Liver (tissue), 8 donors: ENCODE measurements at regions not wholly inside any gene's neighbourhood (a gene's known extent, or its start where the extent isn't known, plus 50 kb on each side); places are given as distances from the start of the nearest gene placed in this dataset.

Experiments
- DNase-seq: peaks from one replicate; pipeline ENCODE4 v3.0.0-alpha.2; 2017; ENCODE audit warnings: low spot score
- H3K27ac ChIP-seq, 2 donors: one replicate each; pipeline ENCODE4 v1.7.0; 2013; ENCODE audit warnings: inconsistent platforms in 2 of 2, low read length in 2 of 2, control low read depth in 1 of 2, low read depth in 1 of 2, mild to moderate bottlenecking in 1 of 2
- H3K27me3 ChIP-seq, 4 donors: one replicate each; pipeline versions ENCODE4 v1.6.1 to v1.7.0; 2013; ENCODE audit warnings: low read length in 3 of 4, inconsistent platforms in 1 of 4, mild to moderate bottlenecking in 1 of 4, moderate library complexity in 1 of 4; ENCODE audit not compliant: control insufficient read depth in 4 of 4, insufficient read depth in 4 of 4
- H3K36me3 ChIP-seq, 4 donors: one replicate each; pipeline versions ENCODE4 v1.6.1 to v1.7.0; 2013; ENCODE audit warnings: low read length in 3 of 4, mild to moderate bottlenecking in 3 of 4, low read depth in 1 of 4, moderate library complexity in 1 of 4; ENCODE audit not compliant: control insufficient read depth in 4 of 4, insufficient read depth in 3 of 4
- H3K4me1 ChIP-seq, 4 donors: one replicate each; pipeline versions ENCODE4 v1.6.1 to v1.7.0; 2013; ENCODE audit warnings: low read length in 3 of 4, mild to moderate bottlenecking in 3 of 4, moderate library complexity in 1 of 4; ENCODE audit not compliant: control insufficient read depth in 4 of 4, insufficient read depth in 4 of 4
- H3K4me3 ChIP-seq, 3 donors: one replicate each; pipeline versions ENCODE4 v1.6.1 to v1.7.0; 2013; ENCODE audit warnings: low read length in 3 of 3, control low read depth in 1 of 3, low read depth in 1 of 3, mild to moderate bottlenecking in 1 of 3
- H3K9ac ChIP-seq, 2 donors: one replicate each; pipeline ENCODE4 v1.7.0; 2013; ENCODE audit warnings: low read length in 2 of 2, mild to moderate bottlenecking in 2 of 2, moderate library complexity in 2 of 2, control low read depth in 1 of 2, low read depth in 1 of 2
- H3K9me3 ChIP-seq, 4 donors: one replicate each; pipeline versions ENCODE4 v1.6.1 to v1.7.0; 2013; ENCODE audit warnings: low read length in 3 of 4; ENCODE audit not compliant: control insufficient read depth in 4 of 4
- CTCF ChIP-seq: fragments of 150-350 bp; IDR thresholded peaks from 2 replicates; pipeline ENCODE4 v1.5.1; 2017; ENCODE audit warnings: improper control_type of control experiment, low read depth, low read length; ENCODE audit not compliant: missing input control
- EGR1 ChIP-seq, 2 donors: IDR thresholded peaks; 2 replicates each; pipeline ENCODE4 v1.6.1; 2016 to 2018; ENCODE audit warnings: antibody characterized with exemption in 2 of 2, low read depth in 2 of 2
- FOXA2 ChIP-seq: IDR thresholded peaks from 2 replicates; pipeline ENCODE4 v1.6.1; 2016; ENCODE audit warnings: antibody characterized with exemption
- GABPA ChIP-seq, 2 donors: IDR thresholded peaks in 1 of 2; conservative IDR thresholded peaks in 1 of 2; 2 replicates each; pipeline ENCODE4 v1.6.1; 2016; ENCODE audit warnings: antibody characterized with exemption in 2 of 2, mild to moderate bottlenecking in 1 of 2, moderate library complexity in 1 of 2
- HNF4A ChIP-seq, 2 donors: conservative IDR thresholded peaks; 2 replicates each; pipeline ENCODE4 v1.6.1; 2016; ENCODE audit warnings: antibody characterized with exemption in 2 of 2, mild to moderate bottlenecking in 2 of 2
- HNF4G ChIP-seq: IDR thresholded peaks from 2 replicates; pipeline ENCODE4 v1.6.1; 2016; ENCODE audit warnings: antibody characterized with exemption
- JUND ChIP-seq, 2 donors: IDR thresholded peaks; 2 replicates each; pipeline ENCODE4 v1.6.1; 2016; ENCODE audit warnings: antibody characterized with exemption in 2 of 2
- REST ChIP-seq: IDR thresholded peaks from 2 replicates; pipeline ENCODE4 v1.6.1; 2016; ENCODE audit warnings: antibody characterized with exemption, mild to moderate bottlenecking
- RXRA ChIP-seq, 2 donors: IDR thresholded peaks; 2 replicates each; pipeline ENCODE4 v1.6.1; 2017 to 2018; ENCODE audit warnings: antibody characterized with exemption in 2 of 2, mild to moderate bottlenecking in 1 of 2
- YY1 ChIP-seq: IDR thresholded peaks from 2 replicates; pipeline ENCODE4 v1.6.1; 2016; ENCODE audit warnings: antibody characterized with exemption, mild to moderate bottlenecking
- WGBS: extraction: QIAGEN DNeasy Blood & Tissue Kit; methylation state at CpG from one replicate; pipeline ENCODE4 v1.1.7; 2013; 5-methylcytosine and 5-hydroxymethylcytosine counted together
- TF ChIP-seq, protein P1 (sequence below): IDR thresholded peaks from 2 replicates; pipeline ENCODE4 v1.6.1; 2016; ENCODE audit warnings: antibody characterized with exemption
- TF ChIP-seq, protein P2 (sequence below): IDR thresholded peaks from 2 replicates; pipeline ENCODE4 v1.6.1; 2016; ENCODE audit warnings: antibody characterized with exemption
- donor health status: healthy.
- donor health status: healthy.
- donor health status: healthy.
- donor health status: healthy.
- donor health status: healthy.

- H3K9me3 ChIP-seq: no peaks in the 10 kb centered on the region
- H3K27me3 ChIP-seq: peaks cover 0 to 7% (median 2%) of the 10 kb centered on the region in 4 donors
- H3K36me3 ChIP-seq: no peaks in the 10 kb centered on the region
- DNase-seq: no peak
- no peak overlapping the region for H3K4me3 ChIP-seq
- H3K9ac ChIP-seq: no peak overlapping the region
- WGBS: 69% methylated on average over 6 of the region's 6 CpGs
- TF ChIP-seq FOXA2 (no peak), GABPA (IDR thresholded peaks at IDR 0.05 in 1 of 2, conservative IDR thresholded peaks at IDR 0.05 in 1 of 2) (no peak), JUND (IDR thresholded peaks at IDR 0.05) (no peak), REST (no peak)
- no peak overlapping the region for H3K27ac ChIP-seq
- no peaks in the 10 kb centered on the region for H3K4me1 ChIP-seq
Observed at GRCh38 chr19:13621413-13621812, 115.1 kb upstream of the CACNA1A start.

DNA sequence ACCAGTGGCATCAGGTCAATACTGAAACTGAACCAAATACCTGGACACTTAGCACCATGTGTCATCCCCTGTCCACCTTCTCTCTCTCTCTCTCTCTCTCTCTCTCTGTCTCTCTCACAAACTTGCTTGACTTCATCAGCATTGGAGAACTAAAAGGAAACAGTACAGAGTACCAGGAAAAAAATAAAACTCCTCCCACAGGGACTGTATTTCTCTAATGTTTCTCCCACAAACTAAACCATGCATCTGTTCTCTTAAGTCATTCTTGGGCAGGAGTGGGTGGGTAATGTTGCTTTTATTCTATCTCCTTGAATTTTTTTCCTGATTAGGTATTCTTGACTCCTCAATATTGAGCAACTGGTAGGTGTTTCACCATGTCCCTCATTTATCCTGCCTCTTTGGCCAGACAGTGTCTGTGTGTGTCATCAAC, 112.9 kb upstream of the CACNA1A start:
- TF ChIP-seq HNF4G (no peak), RXRA (IDR thresholded peaks at IDR 0.05) (no peak), JUND (IDR thresholded peaks at IDR 0.05) (no peak), EGR1 (IDR thresholded peaks at IDR 0.05; ENCODE audit: low read depth in 2 of 2) (no peak), YY1 (no peak), HNF4A (conservative IDR thresholded peaks at IDR 0.05) (no peak), CTCF (no peak)
- TF ChIP-seq, protein P1, sequence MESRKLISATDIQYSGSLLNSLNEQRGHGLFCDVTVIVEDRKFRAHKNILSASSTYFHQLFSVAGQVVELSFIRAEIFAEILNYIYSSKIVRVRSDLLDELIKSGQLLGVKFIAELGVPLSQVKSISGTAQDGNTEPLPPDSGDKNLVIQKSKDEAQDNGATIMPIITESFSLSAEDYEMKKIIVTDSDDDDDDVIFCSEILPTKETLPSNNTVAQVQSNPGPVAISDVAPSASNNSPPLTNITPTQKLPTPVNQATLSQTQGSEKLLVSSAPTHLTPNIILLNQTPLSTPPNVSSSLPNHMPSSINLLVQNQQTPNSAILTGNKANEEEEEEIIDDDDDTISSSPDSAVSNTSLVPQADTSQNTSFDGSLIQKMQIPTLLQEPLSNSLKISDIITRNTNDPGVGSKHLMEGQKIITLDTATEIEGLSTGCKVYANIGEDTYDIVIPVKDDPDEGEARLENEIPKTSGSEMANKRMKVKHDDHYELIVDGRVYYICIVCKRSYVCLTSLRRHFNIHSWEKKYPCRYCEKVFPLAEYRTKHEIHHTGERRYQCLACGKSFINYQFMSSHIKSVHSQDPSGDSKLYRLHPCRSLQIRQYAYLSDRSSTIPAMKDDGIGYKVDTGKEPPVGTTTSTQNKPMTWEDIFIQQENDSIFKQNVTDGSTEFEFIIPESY: no peak
- TF ChIP-seq, protein P2, sequence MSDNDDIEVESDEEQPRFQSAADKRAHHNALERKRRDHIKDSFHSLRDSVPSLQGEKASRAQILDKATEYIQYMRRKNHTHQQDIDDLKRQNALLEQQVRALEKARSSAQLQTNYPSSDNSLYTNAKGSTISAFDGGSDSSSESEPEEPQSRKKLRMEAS: no peak
- H3K9me3 ChIP-seq: no peaks in the 10 kb centered on the region

More for the DNA sequence above, 112.9 kb upstream of the CACNA1A start:
- no peak overlapping the region for H3K27ac ChIP-seq
- no peaks in the 10 kb centered on the region for H3K36me3 ChIP-seq
- no peak overlapping the region for H3K9ac ChIP-seq
- H3K4me1 ChIP-seq: no peaks in the 10 kb centered on the region
- peaks cover 0 to 8% (median 2%) of the 10 kb centered on the region in 4 donors for H3K27me3 ChIP-seq
- no peak overlapping the region for H3K4me3 ChIP-seq
- DNase-seq: no peak
